H9 (cell line): ENCODE measurements at regions not wholly inside any gene's neighbourhood (a gene's known extent, or its start where the extent isn't known, plus 50 kb on each side); places are given as distances from the start of the nearest gene placed in this dataset.

ENCODE experiments used
- DNase-seq: peaks from one replicate; pipeline ENCODE4 v3.0.0-alpha.2; 2017
- H2AFZ ChIP-seq: one replicate; pipeline ENCODE4 v1.6.1; 2013; ENCODE audit warnings: mild to moderate bottlenecking, low read length, control low read depth, moderate library complexity
- H2AK5ac ChIP-seq: 2 replicates; pipeline ENCODE4 v1.6.1; 2013; ENCODE audit warnings: low read length, control low read depth, mixed read lengths; ENCODE audit not compliant: insufficient read length
- H2BK120ac ChIP-seq: one replicate; pipeline ENCODE4 v1.6.1; 2013; ENCODE audit warnings: low read depth, mild to moderate bottlenecking, low read length, control low read depth, inconsistent platforms; ENCODE audit not compliant: poor library complexity, severe bottlenecking
- H2BK12ac ChIP-seq: 2 replicates; pipeline ENCODE4 v1.6.1; 2013; ENCODE audit warnings: low read length, control low read depth, mixed read lengths, low read depth; ENCODE audit not compliant: insufficient read length
- H2BK15ac ChIP-seq: 2 replicates; pipeline ENCODE4 v1.6.1; 2013; ENCODE audit warnings: low read depth, low read length, control low read depth
- H2BK20ac ChIP-seq: one replicate; pipeline ENCODE4 v1.6.1; 2013; ENCODE audit warnings: low read depth, mild to moderate bottlenecking, low read length, control low read depth, inconsistent platforms; ENCODE audit not compliant: poor library complexity, severe bottlenecking
- H2BK5ac ChIP-seq: 2 replicates; pipeline ENCODE4 v1.6.1; 2013; ENCODE audit warnings: low read length, control low read depth, mixed read lengths; ENCODE audit not compliant: insufficient read length
- H3K14ac ChIP-seq: 2 replicates; pipeline ENCODE4 v1.6.1; 2013; ENCODE audit warnings: low read length, control low read depth; ENCODE audit not compliant: insufficient read depth
- H3K18ac ChIP-seq: 2 replicates; pipeline ENCODE4 v1.6.1; 2013; ENCODE audit warnings: low read depth, mild to moderate bottlenecking, mixed read lengths, low read length, control low read depth; ENCODE audit not compliant: insufficient read length
- H3K23ac ChIP-seq: 2 replicates; pipeline ENCODE4 v1.6.1; 2013; ENCODE audit warnings: low read length, control low read depth, mixed read lengths, low read depth; ENCODE audit not compliant: insufficient read length
- H3K23me2 ChIP-seq: 2 replicates; pipeline ENCODE4 v1.6.1; 2013; ENCODE audit warnings: low read depth, mild to moderate bottlenecking, mixed read lengths, low read length, control low read depth; ENCODE audit not compliant: insufficient read length, poor library complexity, severe bottlenecking
- H3K27ac ChIP-seq: 2 replicates; pipeline ENCODE4 v1.5.1; 2013; ENCODE audit warnings: low read length, control low read depth, mixed read lengths, low read depth; ENCODE audit not compliant: insufficient read length
- H3K27me3 ChIP-seq: 2 replicates; pipeline ENCODE4 v1.6.1; 2013; ENCODE audit warnings: low read length, control low read depth, inconsistent platforms; ENCODE audit not compliant: insufficient read depth
- H3K4ac ChIP-seq: 2 replicates; pipeline ENCODE4 v1.6.1; 2013; ENCODE audit warnings: low read depth, mild to moderate bottlenecking, control low read depth, inconsistent platforms, low read length, moderate library complexity
- H3K4me1 ChIP-seq: 2 replicates; pipeline ENCODE4 v1.6.1; 2013; ENCODE audit warnings: low read length, control low read depth, inconsistent platforms; ENCODE audit not compliant: insufficient read depth
- H3K4me2 ChIP-seq: 2 replicates; pipeline ENCODE4 v1.6.1; 2013; ENCODE audit warnings: low read length, control low read depth, mixed read lengths; ENCODE audit not compliant: insufficient read length, insufficient read depth
- H3K56ac ChIP-seq: 2 replicates; pipeline ENCODE4 v1.6.1; 2013; ENCODE audit warnings: low read depth, mild to moderate bottlenecking, mixed read lengths, low read length, control low read depth; ENCODE audit not compliant: insufficient read length
- H3K79me1 ChIP-seq: 2 replicates; pipeline ENCODE4 v1.6.1; 2013; ENCODE audit warnings: low read depth, mild to moderate bottlenecking, moderate library complexity, low read length, control low read depth, inconsistent platforms; ENCODE audit not compliant: insufficient read depth, poor library complexity, severe bottlenecking
- H3K79me2 ChIP-seq: 2 replicates; pipeline ENCODE4 v1.6.1; 2013; ENCODE audit warnings: low read length, control low read depth, inconsistent platforms; ENCODE audit not compliant: insufficient read depth
- H3K9ac ChIP-seq: 2 replicates; pipeline ENCODE4 v1.6.1; 2013; ENCODE audit warnings: low read length, control low read depth, mixed read lengths; ENCODE audit not compliant: insufficient read length; ENCODE audit errors: extremely low read depth
- H3K9me3 ChIP-seq: one replicate; pipeline ENCODE4 v1.6.1; 2013; ENCODE audit warnings: low read depth, low read length, inconsistent platforms; ENCODE audit not compliant: control insufficient read depth
- H3T11ph ChIP-seq: one replicate; pipeline ENCODE4 v1.6.1; 2013; ENCODE audit warnings: mild to moderate bottlenecking, low read length, control low read depth, inconsistent platforms
- H4K20me1 ChIP-seq: one replicate; pipeline ENCODE4 v1.6.1; 2013; ENCODE audit not compliant: control insufficient read depth, insufficient read length, insufficient read depth
- H4K5ac ChIP-seq: 2 replicates; pipeline ENCODE4 v1.6.1; 2013; ENCODE audit warnings: low read depth, mild to moderate bottlenecking, mixed read lengths, low read length, control low read depth; ENCODE audit not compliant: insufficient read length
- H4K8ac ChIP-seq: replicated peaks from 2 replicates; pipeline ENCODE4 v1.6.1; 2013; ENCODE audit warnings: low read length, control low read depth, mixed read lengths, low read depth; ENCODE audit not compliant: insufficient read length
- H4K91ac ChIP-seq: 2 replicates; pipeline ENCODE4 v1.6.1; 2013; ENCODE audit warnings: low read depth, mild to moderate bottlenecking, moderate library complexity, mixed read lengths, low read length, control low read depth; ENCODE audit not compliant: insufficient read length
- H3K27ac Mint-ChIP-seq, 3 experiments: 2 replicates in 2 of 3; 3 replicates in 1 of 3; pipeline ENCODE4 v1.8.0; 2020 to 2021; ENCODE audit warnings: mixed read lengths in 3 of 3, mild to moderate bottlenecking in 1 of 3, moderate library complexity in 1 of 3
- H3K27me3 Mint-ChIP-seq: 2 replicates; pipeline ENCODE4 v1.8.0; 2021; ENCODE audit warnings: low read depth, mild to moderate bottlenecking, moderate library complexity, mixed read lengths
- H3K36me3 Mint-ChIP-seq, 3 experiments: 2 replicates in 2 of 3; 3 replicates in 1 of 3; pipeline ENCODE4 v1.8.0; 2020 to 2021; ENCODE audit warnings: low read depth in 3 of 3, mixed read lengths in 3 of 3; ENCODE audit not compliant: insufficient read depth in 1 of 3
- H3K4me1 Mint-ChIP-seq, 2 experiments: 2 replicates each; pipeline ENCODE4 v1.8.0; 2020; ENCODE audit warnings: mixed read lengths in 2 of 2
- H3K4me3 Mint-ChIP-seq, 2 experiments: 2 replicates in 1 of 2; 3 replicates in 1 of 2; pipeline ENCODE4 v1.8.0; 2020 to 2021; ENCODE audit warnings: mild to moderate bottlenecking in 2 of 2, mixed read lengths in 2 of 2, moderate library complexity in 1 of 2
- H3K9me3 Mint-ChIP-seq, 2 experiments: 2 replicates in 1 of 2; 3 replicates in 1 of 2; pipeline ENCODE4 v1.8.0; 2020; ENCODE audit warnings: mild to moderate bottlenecking in 2 of 2, mixed read lengths in 2 of 2, moderate library complexity in 1 of 2
- WGBS: extraction: QIAGEN DNeasy Blood & Tissue Kit; methylation state at CpG from one replicate; pipeline ENCODE4 v1.1.7; 2013; ENCODE audit warnings: missing lambda C conversion rate, low lambda C conversion rate, mixed read lengths; ENCODE audit not compliant: insufficient read length; ENCODE audit errors: extremely low coverage; 5-methylcytosine and 5-hydroxymethylcytosine counted together
- TF ChIP-seq, protein P1 (sequence below): fragments of 200-600 bp; sonication (generic); conservative IDR thresholded peaks from 3 replicates; pipeline ENCODE4 v1.8.0; 2021; ENCODE audit warnings: antibody characterized with exemption, mild to moderate bottlenecking

DNA sequence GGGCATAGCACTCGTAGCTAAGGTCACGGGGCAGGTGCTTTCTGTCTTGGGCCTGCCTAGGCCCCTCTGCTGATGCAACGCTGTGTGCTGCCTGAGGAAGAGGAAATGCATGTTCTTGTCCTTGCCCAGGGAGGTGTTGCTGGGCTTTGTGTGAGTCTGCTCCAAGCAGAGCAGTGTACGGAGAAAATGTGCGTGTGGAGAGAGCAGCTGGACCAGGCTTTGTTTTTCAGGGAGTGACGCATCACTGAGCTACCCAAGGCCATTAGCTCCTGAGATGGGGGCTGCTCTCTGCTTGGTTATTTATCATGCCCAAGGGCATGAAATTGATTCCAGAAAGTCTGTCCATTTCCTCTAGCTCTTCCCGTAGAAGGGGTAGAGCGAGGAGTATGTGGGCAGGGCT is 82.9 kb upstream of the THY1 start:
- TF ChIP-seq, protein P1, sequence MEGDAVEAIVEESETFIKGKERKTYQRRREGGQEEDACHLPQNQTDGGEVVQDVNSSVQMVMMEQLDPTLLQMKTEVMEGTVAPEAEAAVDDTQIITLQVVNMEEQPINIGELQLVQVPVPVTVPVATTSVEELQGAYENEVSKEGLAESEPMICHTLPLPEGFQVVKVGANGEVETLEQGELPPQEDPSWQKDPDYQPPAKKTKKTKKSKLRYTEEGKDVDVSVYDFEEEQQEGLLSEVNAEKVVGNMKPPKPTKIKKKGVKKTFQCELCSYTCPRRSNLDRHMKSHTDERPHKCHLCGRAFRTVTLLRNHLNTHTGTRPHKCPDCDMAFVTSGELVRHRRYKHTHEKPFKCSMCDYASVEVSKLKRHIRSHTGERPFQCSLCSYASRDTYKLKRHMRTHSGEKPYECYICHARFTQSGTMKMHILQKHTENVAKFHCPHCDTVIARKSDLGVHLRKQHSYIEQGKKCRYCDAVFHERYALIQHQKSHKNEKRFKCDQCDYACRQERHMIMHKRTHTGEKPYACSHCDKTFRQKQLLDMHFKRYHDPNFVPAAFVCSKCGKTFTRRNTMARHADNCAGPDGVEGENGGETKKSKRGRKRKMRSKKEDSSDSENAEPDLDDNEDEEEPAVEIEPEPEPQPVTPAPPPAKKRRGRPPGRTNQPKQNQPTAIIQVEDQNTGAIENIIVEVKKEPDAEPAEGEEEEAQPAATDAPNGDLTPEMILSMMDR, result no peak
- Histone ChIP-seq H3K79me2 (no peaks in the 10 kb centered on the region), H2AK5ac (no peak overlapping the region), H3K4me1 (no peaks in the 10 kb centered on the region; the same call in 1 of the 2 replicates), H3K14ac (no peak overlapping the region), H3K4me2 (no peak overlapping the region), H3K9ac (no peak overlapping the region), H3K18ac (no peak overlapping the region), H2AFZ (no peak overlapping the region), H3K27ac (no peak overlapping the region), H3T11ph (no peak overlapping the region), H4K8ac (no peak overlapping the region), H2BK12ac (no peak overlapping the region), H4K20me1 (no peaks in the 10 kb centered on the region), H2BK120ac (no peak overlapping the region), H3K23me2 (no peaks in the 10 kb centered on the region), H3K4ac (no peak overlapping the region), H2BK20ac (no peak overlapping the region), H3K23ac (no peak overlapping the region), H3K79me1 (no peaks in the 10 kb centered on the region), H3K27me3 (no peaks in the 10 kb centered on the region), H2BK5ac (no peak overlapping the region), H2BK15ac (no peak overlapping the region), H4K91ac (no peak overlapping the region), H3K56ac (no peak overlapping the region), H3K9me3 (no peaks in the 10 kb centered on the region), H4K5ac (no peak overlapping the region)
- Mint-ChIP-seq H3K27ac (peak overlapping the region in 1 of 3 experiments; percentile 34; a peak in 2 of 7 replicates), H3K9me3 (peaks cover 8 to 16% of the 10 kb centered on the region in 2 experiments), H3K27me3 (peaks cover 11% of the 10 kb centered on the region), H3K4me3 (no peak overlapping the region), H3K36me3 (peaks cover 0 to 11% (median 6%) of the 10 kb centered on the region in 3 experiments; a peak in 4 of 7 replicates), H3K4me1 (peaks cover 16 to 28% of the 10 kb centered on the region in 2 experiments)
- DNase-seq, result no peak
- WGBS, result no CpG with 5 or more reads among the region's 8 CpGs
